ENCODE measurements at regions not wholly inside any gene's neighbourhood (a gene's known extent, or its start where the extent isn't known, plus 50 kb on each side); places are given as distances from the start of the nearest gene placed in this dataset.

GRCh38 chr18:4836141-4836540, 360.9 kb downstream of the AKAIN1 start:
- no peak for DNase-seq (ENCODE audit: low spot score)
- intact Hi-C loops (cut with micrococcal nuclease) = no loop called here
- Mint-ChIP-seq H3K9me3 (peaks cover 10% of the 10 kb centered on the region), H3K4me3 (ENCODE audit: low read depth) (no peak overlapping the region), H3K4me1 (ENCODE audit: low read depth) (no peaks in the 10 kb centered on the region), H3K27ac (no peak overlapping the region), H3K27me3 (ENCODE audit: low read depth) (no peaks in the 10 kb centered on the region), H3K36me3 (ENCODE audit: low read depth) (no peaks in the 10 kb centered on the region)

- no peak overlapping the region for H3K27ac Mint-ChIP-seq
Observed at GRCh38 chr18:4831791-4832375, 365.2 kb downstream of the AKAIN1 start.

GRCh38 chr18:4831127-4831526, 365.9 kb downstream of the AKAIN1 start:
- H3K9me3 Mint-ChIP-seq = no peaks in the 10 kb centered on the region
- intact Hi-C loops (cut with micrococcal nuclease) = no loop called here
- H3K36me3 Mint-ChIP-seq (ENCODE audit: low read depth) = no peaks in the 10 kb centered on the region
- H3K4me3 Mint-ChIP-seq (ENCODE audit: low read depth) = no peak overlapping the region
- H3K27ac Mint-ChIP-seq = no peak overlapping the region
- DNase-seq (ENCODE audit: low spot score) = no peak
- H3K4me1 Mint-ChIP-seq (ENCODE audit: low read depth) = no peaks in the 10 kb centered on the region
- H3K27me3 Mint-ChIP-seq (ENCODE audit: low read depth) = no peaks in the 10 kb centered on the region

More at GRCh38 chr18:4831791-4832375, 365.2 kb downstream of the AKAIN1 start:
- no peaks in the 10 kb centered on the region for H3K36me3 Mint-ChIP-seq (ENCODE audit: low read depth)
- no peaks in the 10 kb centered on the region for H3K27me3 Mint-ChIP-seq (ENCODE audit: low read depth)
- peaks cover 3% of the 10 kb centered on the region for H3K9me3 Mint-ChIP-seq
- H3K4me3 Mint-ChIP-seq (ENCODE audit: low read depth) = no peak overlapping the region
- no peaks in the 10 kb centered on the region for H3K4me1 Mint-ChIP-seq (ENCODE audit: low read depth)
- intact Hi-C loops (cut with micrococcal nuclease) = no loop called here
- DNase-seq (ENCODE audit: low spot score) = no peak

- intact Hi-C loops (cut with micrococcal nuclease) = no loop called here
- H3K4me1 Mint-ChIP-seq (ENCODE audit: low read depth) = no peaks in the 10 kb centered on the region
- DNase-seq (ENCODE audit: low spot score) = no peak
- no peaks in the 10 kb centered on the region for H3K36me3 Mint-ChIP-seq (ENCODE audit: low read depth)
- H3K9me3 Mint-ChIP-seq = peaks cover 41% of the 10 kb centered on the region
- no peak overlapping the region for H3K4me3 Mint-ChIP-seq (ENCODE audit: low read depth)
- H3K27ac Mint-ChIP-seq = no peak overlapping the region
- no peaks in the 10 kb centered on the region for H3K27me3 Mint-ChIP-seq (ENCODE audit: low read depth)
Observed at GRCh38 chr18:4823091-4823490, 368.0 kb upstream of the DLGAP1 start.

GRCh38 chr18:4821801-4822200, 366.7 kb upstream of the DLGAP1 start:
- no peak overlapping the region for H3K4me3 Mint-ChIP-seq (ENCODE audit: low read depth)
- no peak overlapping the region for H3K27ac Mint-ChIP-seq
- H3K36me3 Mint-ChIP-seq (ENCODE audit: low read depth) = no peaks in the 10 kb centered on the region
- DNase-seq (ENCODE audit: low spot score) = no peak
- H3K4me1 Mint-ChIP-seq (ENCODE audit: low read depth) = no peaks in the 10 kb centered on the region
- H3K27me3 Mint-ChIP-seq (ENCODE audit: low read depth) = no peaks in the 10 kb centered on the region
- intact Hi-C loops (cut with micrococcal nuclease) = no loop called here
- peaks cover 49% of the 10 kb centered on the region for H3K9me3 Mint-ChIP-seq

- no peak overlapping the region for H3K27ac Mint-ChIP-seq
- H3K4me1 Mint-ChIP-seq (ENCODE audit: low read depth) = no peaks in the 10 kb centered on the region
- no peaks in the 10 kb centered on the region for H3K27me3 Mint-ChIP-seq (ENCODE audit: low read depth)
- no peak overlapping the region for H3K4me3 Mint-ChIP-seq (ENCODE audit: low read depth)
- H3K36me3 Mint-ChIP-seq (ENCODE audit: low read depth) = no peaks in the 10 kb centered on the region
- peaks cover 36% of the 10 kb centered on the region for H3K9me3 Mint-ChIP-seq
- DNase-seq (ENCODE audit: low spot score) = no peak
- intact Hi-C loops (cut with micrococcal nuclease) = no loop called here
Observed at GRCh38 chr18:4817665-4818064, 362.6 kb upstream of the DLGAP1 start.

- peaks cover 29% of the 10 kb centered on the region for H3K9me3 Mint-ChIP-seq
- intact Hi-C loops (cut with micrococcal nuclease) = no loop called here
- no peaks in the 10 kb centered on the region for H3K36me3 Mint-ChIP-seq (ENCODE audit: low read depth)
- no peak overlapping the region for H3K27ac Mint-ChIP-seq
- no peaks in the 10 kb centered on the region for H3K27me3 Mint-ChIP-seq (ENCODE audit: low read depth)
- no peak for DNase-seq (ENCODE audit: low spot score)
- no peaks in the 10 kb centered on the region for H3K4me1 Mint-ChIP-seq (ENCODE audit: low read depth)
- no peak overlapping the region for H3K4me3 Mint-ChIP-seq (ENCODE audit: low read depth)
Observed at GRCh38 chr18:4813708-4814107, 358.6 kb upstream of the DLGAP1 start.

GRCh38 chr18:4808891-4809290, 353.8 kb upstream of the DLGAP1 start:
- no peaks in the 10 kb centered on the region for H3K4me1 Mint-ChIP-seq (ENCODE audit: low read depth)
- H3K36me3 Mint-ChIP-seq (ENCODE audit: low read depth) = no peaks in the 10 kb centered on the region
- no peak for DNase-seq (ENCODE audit: low spot score)
- no peak overlapping the region for H3K4me3 Mint-ChIP-seq (ENCODE audit: low read depth)
- intact Hi-C loops (cut with micrococcal nuclease) = no loop called here
- H3K9me3 Mint-ChIP-seq = peaks cover 32% of the 10 kb centered on the region
- no peaks in the 10 kb centered on the region for H3K27me3 Mint-ChIP-seq (ENCODE audit: low read depth)
- no peak overlapping the region for H3K27ac Mint-ChIP-seq

- H3K4me1 Mint-ChIP-seq (ENCODE audit: low read depth) = no peaks in the 10 kb centered on the region
- no peak overlapping the region for H3K27ac Mint-ChIP-seq
- DNase-seq (ENCODE audit: low spot score) = no peak
- intact Hi-C loops (cut with micrococcal nuclease) = no loop called here
- H3K27me3 Mint-ChIP-seq (ENCODE audit: low read depth) = no peaks in the 10 kb centered on the region
- no peak overlapping the region for H3K4me3 Mint-ChIP-seq (ENCODE audit: low read depth)
- no peaks in the 10 kb centered on the region for H3K36me3 Mint-ChIP-seq (ENCODE audit: low read depth)
- H3K9me3 Mint-ChIP-seq = peaks cover 35% of the 10 kb centered on the region
Observed at GRCh38 chr18:4807604-4808293, 352.6 kb upstream of the DLGAP1 start.

GRCh38 chr18:4806331-4806730, 351.2 kb upstream of the DLGAP1 start:
- Mint-ChIP-seq H3K27ac (no peak overlapping the region), H3K4me1 (ENCODE audit: low read depth) (no peaks in the 10 kb centered on the region), H3K9me3 (peaks cover 42% of the 10 kb centered on the region), H3K27me3 (ENCODE audit: low read depth) (no peaks in the 10 kb centered on the region), H3K36me3 (ENCODE audit: low read depth) (no peaks in the 10 kb centered on the region), H3K4me3 (ENCODE audit: low read depth) (no peak overlapping the region)
- intact Hi-C loops (cut with micrococcal nuclease) = no loop called here
- no peak for DNase-seq (ENCODE audit: low spot score)

GRCh38 chr18:4802296-4802695, 347.2 kb upstream of the DLGAP1 start:
- Mint-ChIP-seq H3K4me1 (ENCODE audit: low read depth) (no peaks in the 10 kb centered on the region), H3K4me3 (ENCODE audit: low read depth) (no peak overlapping the region), H3K9me3 (peaks cover 43% of the 10 kb centered on the region), H3K27me3 (ENCODE audit: low read depth) (no peaks in the 10 kb centered on the region), H3K36me3 (ENCODE audit: low read depth) (no peaks in the 10 kb centered on the region), H3K27ac (no peak overlapping the region)
- DNase-seq (ENCODE audit: low spot score) = no peak
- intact Hi-C loops (cut with micrococcal nuclease) = no loop called here

GRCh38 chr18:4801151-4801550, 346.0 kb upstream of the DLGAP1 start:
- no peaks in the 10 kb centered on the region for H3K4me1 Mint-ChIP-seq (ENCODE audit: low read depth)
- intact Hi-C loops (cut with micrococcal nuclease) = no loop called here
- H3K36me3 Mint-ChIP-seq (ENCODE audit: low read depth) = no peaks in the 10 kb centered on the region
- no peaks in the 10 kb centered on the region for H3K27me3 Mint-ChIP-seq (ENCODE audit: low read depth)
- H3K27ac Mint-ChIP-seq = no peak overlapping the region
- H3K9me3 Mint-ChIP-seq = peaks cover 41% of the 10 kb centered on the region
- DNase-seq (ENCODE audit: low spot score) = no peak
- H3K4me3 Mint-ChIP-seq (ENCODE audit: low read depth) = no peak overlapping the region

- DNase-seq (ENCODE audit: low spot score) = no peak
- no peaks in the 10 kb centered on the region for H3K4me1 Mint-ChIP-seq (ENCODE audit: low read depth)
- H3K27ac Mint-ChIP-seq = no peak overlapping the region
- no peaks in the 10 kb centered on the region for H3K27me3 Mint-ChIP-seq (ENCODE audit: low read depth)
- intact Hi-C loops (cut with micrococcal nuclease) = no loop called here
- no peaks in the 10 kb centered on the region for H3K36me3 Mint-ChIP-seq (ENCODE audit: low read depth)
- H3K4me3 Mint-ChIP-seq (ENCODE audit: low read depth) = no peak overlapping the region
- peaks cover 33% of the 10 kb centered on the region for H3K9me3 Mint-ChIP-seq
Observed at GRCh38 chr18:4797002-4797685, 342.0 kb upstream of the DLGAP1 start.
